ENCODE measurements at regions not wholly inside any gene's neighbourhood (a gene's known extent, or its start where the extent isn't known, plus 50 kb on each side); places are given as distances from the start of the nearest gene placed in this dataset.

DNA sequence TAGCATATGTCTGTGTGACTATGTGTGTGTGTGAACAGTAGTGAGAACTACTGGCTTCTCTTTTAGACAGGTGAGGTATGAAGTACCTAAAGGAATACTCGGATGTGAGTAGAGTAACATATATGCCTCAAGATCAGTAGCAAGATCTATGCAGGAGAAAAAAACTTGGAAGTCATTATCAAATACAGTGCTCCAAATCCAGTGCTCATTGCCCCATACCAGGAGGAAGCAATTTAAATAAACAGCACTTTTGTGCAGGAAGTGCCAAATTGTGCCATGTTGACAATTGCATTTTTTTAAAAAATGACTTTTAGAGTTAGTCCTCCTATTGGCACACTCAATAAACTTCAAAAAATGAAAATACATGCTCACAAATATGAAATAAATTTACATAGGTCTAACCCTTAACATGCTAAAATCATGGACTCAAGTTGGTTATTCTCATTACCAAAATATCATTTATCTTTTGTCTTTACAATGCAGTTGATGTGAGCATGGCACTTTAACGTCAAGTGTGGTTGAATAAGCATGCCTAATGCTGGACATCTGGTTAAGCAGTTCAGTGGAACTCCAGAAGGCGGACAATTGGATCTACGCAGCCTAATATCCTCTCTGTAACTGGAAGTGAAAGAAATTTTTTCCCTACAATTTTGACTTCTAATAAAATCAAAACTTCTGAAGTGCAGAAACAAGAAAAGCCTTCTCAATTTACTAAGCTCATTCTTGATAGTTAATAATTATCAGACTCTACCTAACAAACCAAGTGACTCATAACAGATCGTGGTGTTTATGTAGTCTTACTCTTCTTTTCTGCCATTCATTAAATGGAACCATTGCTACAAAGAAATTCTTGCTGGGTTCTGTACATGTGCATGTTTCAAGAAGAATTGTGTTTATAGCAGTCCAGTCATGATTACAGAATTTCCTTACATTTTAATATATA lies 195.2 kb downstream of the MDFIC start:
- DNase-seq, result no peak

DNA sequence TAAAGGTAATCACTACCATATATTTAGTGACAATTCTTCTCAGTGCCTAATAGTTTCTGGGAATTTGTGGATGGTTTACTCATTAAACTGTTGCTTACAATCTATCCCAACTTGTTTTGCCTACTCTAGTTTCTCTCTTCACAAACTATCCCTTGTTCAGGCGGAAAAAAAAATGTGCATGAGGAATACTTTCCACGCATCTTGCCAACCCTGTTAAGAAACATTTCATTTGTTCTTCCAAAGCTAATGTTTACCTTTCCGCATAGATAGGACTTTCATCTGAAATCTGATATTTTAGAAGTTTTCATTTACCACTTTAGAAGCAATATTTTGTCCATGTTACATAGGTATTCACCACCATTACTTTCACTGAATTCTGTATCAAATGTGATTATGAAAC lies 191.9 kb downstream of the MDFIC start:
- no peak for DNase-seq

DNA sequence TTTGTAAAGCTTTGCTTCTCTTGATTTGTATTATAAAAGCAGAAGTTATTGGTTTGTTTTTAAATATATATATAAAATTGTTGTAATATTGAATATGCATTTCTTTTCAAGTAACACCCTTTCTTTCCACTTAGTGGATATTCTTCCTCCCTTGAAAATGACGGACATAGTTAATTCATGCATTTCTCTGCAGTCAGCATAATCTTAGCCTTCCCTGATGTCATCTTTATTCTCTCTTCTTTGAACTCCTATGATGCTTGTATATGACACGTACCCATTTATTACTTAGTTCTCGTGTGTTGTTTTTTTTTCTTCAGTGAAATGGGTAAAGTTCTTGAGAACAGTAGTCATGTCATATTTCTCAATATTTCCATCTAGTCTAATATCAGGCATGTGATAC lies 191.2 kb downstream of the MDFIC start:
- no peak for DNase-seq

DNA sequence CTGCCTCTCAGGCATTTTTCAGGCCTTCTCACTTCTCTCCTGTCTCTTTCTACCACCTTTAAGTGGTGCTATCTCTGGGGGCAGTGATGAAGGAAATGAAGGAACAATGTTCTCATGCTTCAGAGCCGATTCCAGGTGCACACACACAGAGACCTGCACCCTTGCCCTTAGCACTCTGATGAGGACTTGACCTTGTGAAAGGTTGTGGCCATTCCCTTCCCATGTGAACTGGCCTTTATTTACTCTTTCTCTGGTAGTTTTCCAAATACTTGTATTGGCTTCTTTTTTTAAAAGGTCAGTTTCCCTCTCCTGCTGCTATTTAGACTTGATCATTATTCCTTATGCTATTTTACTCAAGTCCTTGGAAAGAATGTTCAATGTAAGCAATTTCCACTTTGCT lies 188.6 kb downstream of the MDFIC start:
- no peak for DNase-seq

DNA sequence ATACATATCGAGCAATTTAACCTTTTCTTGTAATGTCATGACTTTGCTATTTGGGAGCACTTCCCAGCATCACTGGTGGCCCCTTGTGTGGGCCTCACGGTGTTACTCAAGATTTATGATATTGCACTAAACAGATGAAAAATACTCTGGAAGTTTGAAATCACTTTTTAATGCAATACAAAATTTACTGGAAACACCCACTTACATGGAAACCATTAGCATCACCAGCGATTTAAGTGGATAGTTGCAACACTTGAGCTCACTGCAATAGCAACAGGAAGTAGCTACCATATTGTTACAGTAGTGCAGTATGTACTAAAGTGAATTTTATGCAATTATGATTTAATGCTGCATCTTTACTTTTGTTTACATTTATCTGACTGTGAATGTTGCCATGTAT lies 184.4 kb downstream of the MDFIC start:
- DNase-seq, result no peak

DNA sequence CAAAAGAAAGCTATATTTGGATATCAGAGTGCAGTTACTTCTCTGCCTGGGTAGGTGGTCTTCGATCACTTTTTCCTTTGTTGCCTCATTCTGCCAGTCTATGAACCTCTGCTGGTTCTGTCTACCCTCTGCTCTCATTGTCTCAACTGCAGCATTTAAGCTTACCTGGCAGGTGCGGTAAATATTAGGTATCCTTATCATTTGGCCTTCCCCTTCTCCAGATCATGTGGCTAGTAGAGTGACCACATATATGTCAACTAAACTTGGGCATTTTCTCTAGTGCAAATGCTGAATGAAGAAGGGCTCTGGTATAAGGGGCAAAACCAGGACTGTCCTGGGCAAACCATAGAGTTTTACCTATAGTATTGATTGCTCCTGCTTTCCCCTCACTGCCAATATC lies 180.8 kb downstream of the MDFIC start:
- no peak for DNase-seq

DNA sequence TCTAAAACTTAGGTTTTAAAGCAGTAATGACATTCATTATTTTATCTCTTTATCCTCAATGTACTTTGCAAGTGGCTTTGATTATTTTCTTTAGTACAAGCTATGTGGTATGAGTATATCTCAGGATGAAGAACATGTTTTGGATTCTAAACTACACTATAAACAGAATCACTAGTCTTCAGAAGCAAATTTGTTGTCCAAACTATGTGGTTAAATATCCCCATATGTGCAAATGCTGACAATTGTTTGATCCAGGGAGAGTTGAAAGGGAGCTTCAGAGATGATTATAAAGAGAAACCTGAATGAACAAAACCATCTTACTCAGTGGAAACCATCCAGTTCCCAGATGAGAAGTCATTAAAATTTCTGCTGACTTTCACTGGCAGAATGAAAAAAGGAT lies 179.3 kb downstream of the MDFIC start:
- no peak for DNase-seq

DNA sequence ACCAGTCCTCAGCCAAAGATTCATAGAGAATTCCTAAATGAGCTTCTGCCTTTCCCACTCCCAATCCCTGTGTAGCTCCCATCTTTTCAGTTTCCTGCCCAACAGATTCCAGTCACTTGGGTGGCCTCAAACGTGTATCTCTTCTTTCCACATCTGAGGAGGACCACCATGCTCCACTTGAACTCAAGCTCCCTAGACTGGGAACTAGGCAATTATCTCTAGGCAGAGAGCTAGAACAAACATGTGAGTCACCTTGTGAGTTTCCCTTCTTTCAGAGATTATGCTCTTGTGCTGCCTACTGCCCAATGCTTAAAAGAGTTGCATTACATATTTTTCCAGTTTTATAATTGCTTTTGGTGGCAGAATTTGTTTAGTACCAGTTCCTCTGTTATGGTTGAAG lies 178.0 kb downstream of the MDFIC start:
- no peak for DNase-seq

DNA sequence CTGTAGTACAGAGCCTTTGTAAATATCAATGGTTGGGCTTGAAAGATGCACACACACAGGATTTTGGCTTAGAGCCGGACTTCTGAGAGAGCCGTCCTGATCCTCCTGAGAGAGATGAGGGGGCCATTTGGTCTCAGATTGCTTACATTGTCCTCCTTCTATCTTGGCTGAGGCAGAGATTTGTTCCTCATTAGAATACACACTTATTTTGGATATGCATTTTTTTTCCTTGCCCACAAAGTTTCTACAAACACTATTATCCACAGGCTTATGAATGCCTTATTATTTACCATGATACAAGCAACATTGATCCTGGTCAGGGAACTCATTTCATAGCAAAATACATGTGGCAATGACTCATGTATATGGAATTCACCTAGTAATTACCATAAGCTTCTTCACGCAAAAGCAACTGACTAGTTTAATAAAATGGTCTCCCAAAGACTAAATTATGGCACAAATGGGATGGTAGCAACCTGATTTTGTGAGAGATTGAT lies 175.3 kb downstream of the MDFIC start:
- DNase-seq, result no peak

DNA sequence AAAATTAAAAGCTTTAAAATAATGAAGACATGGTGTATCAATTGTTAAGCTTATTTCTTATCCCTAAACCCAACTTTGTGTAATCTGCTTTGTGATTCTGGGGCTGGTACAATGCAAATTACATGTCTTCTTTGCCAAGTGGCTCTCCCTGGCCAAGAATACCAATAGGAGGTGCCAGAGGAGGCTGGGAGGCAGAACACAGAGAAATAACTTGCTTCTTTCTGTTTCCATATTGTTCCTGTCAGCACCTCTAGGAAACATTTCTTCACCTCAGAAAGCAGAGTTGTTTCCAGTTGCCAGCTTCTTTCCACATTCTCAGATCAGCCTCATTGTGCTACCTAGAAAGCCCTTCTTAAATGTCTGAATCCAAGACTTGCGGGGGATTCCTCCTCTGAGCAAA lies 174.4 kb downstream of the MDFIC start:
- DNase-seq, result no peak

DNA sequence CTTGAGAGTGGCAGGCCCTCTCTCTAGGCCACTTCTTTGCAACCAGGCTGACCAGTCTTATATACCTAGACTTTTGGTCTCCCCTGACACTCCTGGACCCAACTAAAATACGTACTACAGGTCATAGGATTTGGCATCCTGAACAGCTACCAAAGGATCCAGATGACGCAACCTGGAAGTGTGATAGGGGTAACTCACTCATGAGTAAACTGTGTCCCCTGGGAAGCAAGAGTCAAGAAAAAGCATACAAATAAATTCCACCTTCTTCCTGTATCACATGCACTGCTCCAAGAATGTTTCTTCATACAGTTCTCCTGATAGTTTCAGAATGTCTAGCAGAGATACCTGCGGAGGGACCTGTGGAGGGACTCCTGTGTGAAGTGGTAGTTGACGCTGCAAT lies 172.3 kb downstream of the MDFIC start:
- no peak for DNase-seq

DNA sequence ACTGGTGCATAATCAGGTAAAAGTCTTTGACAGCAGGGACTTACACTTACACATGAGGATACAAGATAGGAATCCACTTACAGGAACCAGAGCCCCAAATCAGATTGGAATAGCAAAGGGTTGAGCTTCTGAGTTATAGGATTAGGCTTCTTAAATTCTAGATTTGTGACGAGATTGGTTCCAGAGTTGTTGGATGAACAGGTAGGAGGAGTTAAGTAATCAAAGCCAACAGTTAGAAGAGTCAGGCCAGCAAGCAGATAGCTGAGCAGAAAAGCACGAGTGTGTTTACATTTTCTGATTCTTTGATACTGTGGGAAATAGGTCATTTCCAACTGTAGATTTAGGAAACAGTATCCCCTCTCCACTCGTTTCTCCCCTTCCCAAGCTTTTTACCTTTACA lies 167.0 kb downstream of the MDFIC start:
- DNase-seq, result no peak

DNA sequence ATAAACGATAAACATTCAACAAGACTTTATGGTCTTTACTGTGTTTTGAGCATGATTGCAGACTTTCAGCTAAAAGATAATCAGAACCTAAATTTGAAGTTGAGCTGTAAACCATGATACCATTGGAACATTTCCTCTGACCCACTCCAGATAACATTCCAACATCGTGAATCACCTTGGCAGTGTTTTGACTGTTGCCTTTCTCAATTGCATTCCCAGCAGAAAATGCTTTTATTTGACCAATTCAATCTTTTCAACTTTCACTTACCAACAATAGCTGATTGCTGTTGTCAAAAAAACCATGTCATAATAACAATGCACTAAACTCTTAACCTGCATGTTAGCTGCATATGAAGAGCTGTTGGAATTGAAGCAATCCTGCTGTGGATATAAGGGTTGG lies 165.5 kb downstream of the MDFIC start:
- DNase-seq, result no peak

DNA sequence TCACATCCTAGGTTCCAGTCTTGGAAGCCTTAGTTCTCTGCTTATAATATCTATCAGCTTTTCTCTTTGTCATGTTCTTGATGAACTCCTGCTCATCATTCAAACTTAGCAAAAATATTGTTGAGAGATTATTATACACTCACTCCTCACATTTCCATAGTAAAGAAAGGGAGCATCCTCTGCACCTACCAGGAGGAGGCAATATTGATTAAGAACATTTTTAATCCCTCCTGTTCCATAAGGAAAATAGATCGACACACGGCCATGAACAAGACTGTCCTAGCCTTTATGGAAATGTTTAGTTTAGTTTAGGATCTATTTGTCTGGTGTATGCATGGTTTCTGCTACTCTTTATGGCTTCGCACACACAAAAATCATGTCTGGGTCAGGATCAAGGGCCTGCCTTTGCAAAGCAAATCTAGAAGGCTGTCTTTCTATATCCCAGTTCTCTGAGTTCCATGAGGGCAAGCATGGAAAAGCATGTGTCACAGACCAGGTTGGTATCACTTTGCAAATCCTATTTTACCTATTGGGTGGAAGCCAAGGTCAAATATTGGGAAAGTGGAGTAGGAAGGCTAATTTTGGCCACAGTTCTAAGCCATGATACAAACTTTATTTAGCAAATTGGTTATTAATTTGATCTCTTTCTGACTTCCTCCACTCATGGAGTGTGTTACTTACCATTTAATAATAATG lies 164.4 kb downstream of the MDFIC start:
- DNase-seq, result no peak

DNA sequence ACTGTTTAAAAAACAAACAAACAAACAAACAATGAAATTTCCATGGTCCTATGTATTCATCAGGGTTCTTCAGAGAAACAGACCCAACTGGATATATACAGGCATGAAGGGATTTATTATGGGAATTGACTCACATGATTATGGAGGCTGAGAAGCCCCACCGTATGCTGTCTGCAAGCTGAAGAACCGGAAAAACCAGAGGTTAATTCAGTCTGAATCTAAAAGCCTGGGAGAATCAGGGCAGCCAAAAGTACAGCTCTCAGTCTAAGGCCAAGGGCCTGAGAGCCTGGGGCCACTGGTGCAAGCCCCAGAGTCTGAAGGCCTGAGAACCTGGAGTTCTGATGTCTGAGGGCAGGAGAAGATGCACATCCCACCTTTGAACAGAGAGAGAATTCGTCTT lies 163.5 kb downstream of the MDFIC start:
- no peak for DNase-seq

DNA sequence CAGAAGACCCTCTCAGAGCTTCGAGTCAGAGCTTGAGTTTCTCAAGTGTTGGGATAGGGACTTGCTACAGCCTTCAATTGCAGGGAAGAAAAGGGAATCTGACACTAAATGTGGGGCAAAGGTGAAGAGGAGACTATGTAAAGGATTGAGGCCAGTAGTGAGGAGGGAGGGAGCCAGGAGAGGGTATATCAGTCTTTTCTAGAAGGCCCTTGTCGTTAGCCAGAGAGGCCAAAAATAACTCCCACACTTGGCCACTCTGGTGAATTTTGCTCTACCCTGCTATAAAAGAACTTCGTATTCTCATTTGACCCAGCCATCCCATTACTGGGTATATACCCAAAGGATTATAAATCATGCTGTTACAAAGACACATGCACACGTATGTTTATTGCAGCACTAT lies 162.0 kb downstream of the MDFIC start:
- no peak for DNase-seq

DNA sequence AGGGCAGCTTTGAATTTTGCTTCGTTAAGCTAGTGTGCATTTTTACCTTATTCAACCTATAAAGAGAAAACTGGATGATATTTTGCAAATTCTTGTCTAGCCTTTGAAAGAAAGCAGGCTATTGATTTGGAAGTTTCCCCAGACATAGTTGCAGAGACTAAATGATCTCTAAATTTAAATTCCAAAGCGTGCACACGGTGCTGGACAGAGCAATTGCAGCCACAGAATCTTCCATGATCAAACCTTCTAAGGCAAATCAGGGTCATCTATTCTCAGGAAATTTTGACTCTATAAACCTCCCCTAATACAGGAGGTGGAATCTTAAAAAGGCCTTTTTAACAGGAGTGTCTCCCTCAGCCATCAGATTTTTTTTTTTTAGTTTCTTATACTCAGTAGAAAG lies 159.9 kb downstream of the MDFIC start:
- DNase-seq, result no peak

DNA sequence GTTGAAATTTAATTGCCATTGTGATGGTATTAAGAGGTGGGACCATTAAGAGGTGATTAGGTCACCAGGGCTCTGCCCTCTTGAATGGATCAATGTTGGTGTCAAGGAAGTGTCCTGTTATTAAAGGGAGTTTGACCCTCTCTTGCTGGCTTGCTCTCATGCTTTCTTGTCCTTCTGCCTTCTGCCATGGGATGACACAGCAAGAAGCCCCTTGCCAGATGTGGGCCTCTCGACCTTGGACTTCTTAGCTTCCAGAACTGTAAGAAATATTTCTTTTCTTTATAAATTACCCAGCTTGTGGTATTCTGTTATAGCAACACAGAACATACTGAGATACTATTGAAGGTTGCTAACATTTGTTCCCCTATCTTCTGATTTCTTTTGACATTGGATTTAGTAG lies 157.0 kb downstream of the MDFIC start:
- DNase-seq, result no peak

DNA sequence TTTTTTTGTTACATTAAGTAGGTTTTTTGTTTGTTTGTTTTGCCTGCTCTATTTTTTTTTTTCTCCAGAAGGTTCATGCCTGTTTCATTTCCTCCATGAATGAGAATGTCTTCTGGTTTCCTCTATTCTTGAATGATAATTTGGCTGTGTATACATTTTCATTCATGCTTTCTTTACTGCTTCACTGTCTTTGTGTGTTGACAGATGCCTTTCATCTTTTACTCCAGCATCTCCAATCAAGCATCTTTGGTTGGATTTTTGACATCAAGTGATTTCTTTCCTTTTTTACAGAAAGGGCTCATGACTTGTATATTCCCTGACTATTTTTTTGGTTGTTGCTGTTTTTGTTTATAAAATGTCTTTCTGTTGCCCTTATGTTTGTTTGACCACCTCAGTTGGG lies 156.5 kb downstream of the MDFIC start:
- no peak for DNase-seq

DNA sequence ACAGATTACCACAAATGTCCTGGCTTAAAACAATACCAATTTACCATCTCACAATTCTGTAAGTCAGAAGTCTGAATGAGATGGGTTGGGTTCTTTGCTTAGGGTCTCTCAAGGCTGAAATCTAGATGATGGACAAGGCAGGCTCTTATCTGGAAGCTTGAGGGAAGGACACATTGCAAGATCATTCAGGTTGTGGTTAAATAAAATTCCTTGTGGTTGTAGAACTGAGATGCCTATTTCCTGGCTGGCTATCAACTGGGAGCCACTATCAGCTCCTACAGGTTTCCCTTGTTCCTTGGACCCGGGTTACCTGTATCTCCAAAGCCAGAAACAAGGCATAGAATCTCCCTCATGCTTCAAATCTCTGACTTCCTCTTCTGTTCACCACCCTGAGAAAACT lies 148.4 kb downstream of the MDFIC start:
- peak; percentile 5 for DNase-seq

Data from hematopoietic multipotent progenitor cell treated with erythropoietin and hydrocortisone succinate and interleukin-3 and kit ligand, for 4 days (in vitro differentiated cells).